ENCODE measurements at regions not wholly inside any gene's neighbourhood (a gene's known extent, or its start where the extent isn't known, plus 50 kb on each side); places are given as distances from the start of the nearest gene placed in this dataset.

DNA sequence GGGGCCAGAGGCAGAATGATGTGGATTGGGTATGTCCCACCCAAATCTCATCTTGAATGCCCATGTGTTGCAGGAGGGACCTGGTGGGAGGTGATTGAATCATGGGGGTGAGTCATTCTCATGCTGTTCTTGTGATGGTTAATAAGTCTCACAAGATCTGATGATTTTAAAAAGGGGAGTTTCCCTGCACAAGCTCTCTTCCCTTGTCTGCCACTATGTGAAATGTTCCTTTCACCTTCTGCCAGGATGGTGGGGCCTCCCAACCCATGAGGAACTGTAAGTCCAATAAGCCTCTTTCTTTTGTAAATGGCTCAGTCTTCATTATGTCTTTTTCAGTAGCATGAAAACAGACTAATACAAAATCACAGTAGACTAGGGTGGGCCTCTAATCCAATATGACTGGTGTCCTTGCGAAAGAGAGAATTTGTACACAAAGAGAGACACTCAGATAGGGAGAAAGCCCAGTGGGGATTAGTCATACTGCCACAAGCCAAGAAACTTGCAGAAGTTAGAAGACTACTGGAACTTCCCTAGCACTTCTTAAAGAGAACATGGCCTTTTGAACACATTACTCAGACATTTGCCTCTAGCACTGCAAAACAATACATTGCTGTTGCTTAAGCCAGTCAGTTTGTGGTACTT lies 68.4 kb downstream of the ANXA1 start:
- peaks cover 23% of the 10 kb centered on the region for H3K9me3 Mint-ChIP-seq
- no peak for DNase-seq (ENCODE audit: low spot score in 2 of 2, unreplicated experiment in 2 of 2)
- H3K27me3 Mint-ChIP-seq (ENCODE audit: low read depth), result no peaks in the 10 kb centered on the region
- H3K27ac Mint-ChIP-seq, result no peak overlapping the region
- H3K36me3 Mint-ChIP-seq, result no peaks in the 10 kb centered on the region
- peaks cover 10% of the 10 kb centered on the region for H3K4me1 Mint-ChIP-seq
- TF ChIP-seq CTCF (IDR thresholded peaks at IDR 0.05; ENCODE audit: unreplicated experiment), result no peak
- no peak overlapping the region for H3K4me3 Mint-ChIP-seq

GRCh38 chr9:73223594-73223993 lies 71.9 kb downstream of the ANXA1 start:
- H3K4me3 Mint-ChIP-seq, result no peak overlapping the region
- TF ChIP-seq CTCF (IDR thresholded peaks at IDR 0.05; ENCODE audit: unreplicated experiment), result no peak
- H3K27ac Mint-ChIP-seq, result no peak overlapping the region
- peaks cover 28% of the 10 kb centered on the region for H3K9me3 Mint-ChIP-seq
- no peak for DNase-seq (ENCODE audit: low spot score in 2 of 2, unreplicated experiment in 2 of 2)
- no peaks in the 10 kb centered on the region for H3K4me1 Mint-ChIP-seq
- H3K36me3 Mint-ChIP-seq, result no peaks in the 10 kb centered on the region
- no peaks in the 10 kb centered on the region for H3K27me3 Mint-ChIP-seq (ENCODE audit: low read depth)

- no peak for TF ChIP-seq CTCF (IDR thresholded peaks at IDR 0.05; ENCODE audit: unreplicated experiment)
- Mint-ChIP-seq H3K27me3 (ENCODE audit: low read depth) (peaks cover 3% of the 10 kb centered on the region), H3K4me3 (no peak overlapping the region), H3K27ac (no peak overlapping the region), H3K36me3 (no peaks in the 10 kb centered on the region), H3K4me1 (no peaks in the 10 kb centered on the region), H3K9me3 (peaks cover 14% of the 10 kb centered on the region)
- DNase-seq (ENCODE audit: low spot score in 2 of 2, unreplicated experiment in 2 of 2), result no peak
These were observed 77.9 kb downstream of the ANXA1 start for GRCh38 chr9:73229543-73229942.

DNA sequence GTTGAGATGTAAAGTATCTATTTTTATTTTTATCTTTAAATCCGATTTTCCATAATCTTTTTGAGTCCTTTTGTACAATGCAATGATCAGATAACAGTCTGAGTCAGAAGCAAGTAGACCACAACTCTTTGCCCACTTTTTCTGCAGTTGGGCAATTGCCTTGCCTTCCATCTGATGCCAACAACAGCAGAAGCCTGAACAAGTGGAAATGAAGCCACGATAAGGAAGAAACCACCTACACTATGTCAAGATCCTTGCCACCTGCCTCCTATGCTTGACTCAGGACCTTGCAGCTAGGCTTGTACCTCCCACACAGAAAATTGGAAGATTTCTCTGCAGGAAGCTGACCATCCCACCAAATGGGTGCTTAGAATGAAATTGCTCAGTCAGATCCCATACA lies 78.6 kb downstream of the ANXA1 start:
- DNase-seq (ENCODE audit: low spot score in 2 of 2, unreplicated experiment in 2 of 2), result no peak

GRCh38 chr9:73231203-73231602 lies 79.5 kb downstream of the ANXA1 start:
- DNase-seq (ENCODE audit: low spot score in 2 of 2, unreplicated experiment in 2 of 2), result no peak
- TF ChIP-seq CTCF (IDR thresholded peaks at IDR 0.05; ENCODE audit: unreplicated experiment), result no peak
- Mint-ChIP-seq H3K4me3 (no peak overlapping the region), H3K27ac (no peak overlapping the region), H3K36me3 (no peaks in the 10 kb centered on the region), H3K27me3 (ENCODE audit: low read depth) (peaks cover 3% of the 10 kb centered on the region), H3K4me1 (no peaks in the 10 kb centered on the region), H3K9me3 (peaks cover 4% of the 10 kb centered on the region)

More for the DNA sequence above, 78.6 kb downstream of the ANXA1 start:
- Mint-ChIP-seq H3K27me3 (ENCODE audit: low read depth) (peaks cover 3% of the 10 kb centered on the region), H3K9me3 (peaks cover 9% of the 10 kb centered on the region), H3K4me3 (no peak overlapping the region), H3K36me3 (no peaks in the 10 kb centered on the region), H3K4me1 (no peaks in the 10 kb centered on the region), H3K27ac (no peak overlapping the region)
- TF ChIP-seq CTCF (IDR thresholded peaks at IDR 0.05; ENCODE audit: unreplicated experiment), result no peak
